ENCODE measurements at regions not wholly inside any gene's neighbourhood (a gene's known extent, or its start where the extent isn't known, plus 50 kb on each side); places are given as distances from the start of the nearest gene placed in this dataset.

DNA sequence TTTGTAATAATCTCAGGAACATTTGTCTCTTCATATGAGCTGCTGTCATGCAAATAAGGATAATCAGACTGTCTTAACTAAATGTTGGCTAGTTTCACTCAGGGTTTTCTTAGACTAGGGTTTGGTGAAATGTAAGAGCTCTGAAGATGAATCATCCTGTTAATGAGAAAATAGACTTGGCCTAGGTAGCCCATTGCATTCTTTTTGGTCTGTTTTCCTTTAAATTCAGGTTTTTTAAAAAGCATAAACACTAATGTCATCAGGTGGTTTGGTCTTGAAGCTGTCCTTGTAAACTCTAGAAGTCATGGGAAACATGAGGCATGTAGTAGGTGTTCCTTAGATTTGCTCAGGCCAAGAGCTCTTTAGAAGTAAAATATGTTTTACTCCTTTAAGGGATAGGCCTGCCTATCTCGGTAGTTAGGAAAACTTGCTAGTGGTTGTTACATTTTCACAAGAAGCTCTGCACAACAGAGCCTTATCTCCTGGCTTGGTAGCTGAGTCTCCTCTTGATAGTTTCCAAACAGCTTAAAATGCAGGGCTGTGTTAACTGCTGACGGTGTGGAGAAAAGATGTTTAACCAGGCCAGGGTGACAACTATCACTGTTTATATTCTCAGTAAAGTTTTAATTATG is 62.0 kb upstream of the C1QTNF9B start:
- no peak overlapping the region for H3K4me3 ChIP-seq (ENCODE audit: low read length, poor library complexity, severe bottlenecking)
- no peaks in the 10 kb centered on the region for H3K27me3 ChIP-seq (ENCODE audit: insufficient read depth, low read length, poor library complexity, severe bottlenecking)
- H3K4me2 ChIP-seq (ENCODE audit: low read depth, low read length, poor library complexity, severe bottlenecking) = no peak overlapping the region
- no peaks in the 10 kb centered on the region for H3K9me3 ChIP-seq (ENCODE audit: insufficient read depth, low read depth, low read length)
- no peaks in the 10 kb centered on the region for H3K79me2 ChIP-seq (ENCODE audit: insufficient read depth, low read length)
- no peak overlapping the region for H3K9ac ChIP-seq (ENCODE audit: low read depth, low read length, poor library complexity, severe bottlenecking)
- TF ChIP-seq, protein P1, sequence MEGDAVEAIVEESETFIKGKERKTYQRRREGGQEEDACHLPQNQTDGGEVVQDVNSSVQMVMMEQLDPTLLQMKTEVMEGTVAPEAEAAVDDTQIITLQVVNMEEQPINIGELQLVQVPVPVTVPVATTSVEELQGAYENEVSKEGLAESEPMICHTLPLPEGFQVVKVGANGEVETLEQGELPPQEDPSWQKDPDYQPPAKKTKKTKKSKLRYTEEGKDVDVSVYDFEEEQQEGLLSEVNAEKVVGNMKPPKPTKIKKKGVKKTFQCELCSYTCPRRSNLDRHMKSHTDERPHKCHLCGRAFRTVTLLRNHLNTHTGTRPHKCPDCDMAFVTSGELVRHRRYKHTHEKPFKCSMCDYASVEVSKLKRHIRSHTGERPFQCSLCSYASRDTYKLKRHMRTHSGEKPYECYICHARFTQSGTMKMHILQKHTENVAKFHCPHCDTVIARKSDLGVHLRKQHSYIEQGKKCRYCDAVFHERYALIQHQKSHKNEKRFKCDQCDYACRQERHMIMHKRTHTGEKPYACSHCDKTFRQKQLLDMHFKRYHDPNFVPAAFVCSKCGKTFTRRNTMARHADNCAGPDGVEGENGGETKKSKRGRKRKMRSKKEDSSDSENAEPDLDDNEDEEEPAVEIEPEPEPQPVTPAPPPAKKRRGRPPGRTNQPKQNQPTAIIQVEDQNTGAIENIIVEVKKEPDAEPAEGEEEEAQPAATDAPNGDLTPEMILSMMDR (conservative IDR thresholded peaks at IDR 0.05; ENCODE audit: low read length) = no peak
- no peak for TF ChIP-seq EZH2phosphoT487 (IDR thresholded peaks at IDR 0.05; ENCODE audit: borderline replicate concordance)
- H3K4me1 ChIP-seq (ENCODE audit: insufficient read depth, low read length, poor library complexity, severe bottlenecking) = peaks cover 3% of the 10 kb centered on the region
- no peaks in the 10 kb centered on the region for H3K36me3 ChIP-seq (ENCODE audit: insufficient read depth, low read length)
- H3K9me2 ChIP-seq (replicated peaks; ENCODE audit: low read depth, low read length) = no peaks in the 10 kb centered on the region
- no peak overlapping the region for H2AFZ ChIP-seq (ENCODE audit: low read length)
- H4K20me1 ChIP-seq (ENCODE audit: insufficient read depth, low read length, poor library complexity, severe bottlenecking) = no peaks in the 10 kb centered on the region
- no peaks in the 10 kb centered on the region for H3F3A ChIP-seq (ENCODE audit: low read depth)

DNA sequence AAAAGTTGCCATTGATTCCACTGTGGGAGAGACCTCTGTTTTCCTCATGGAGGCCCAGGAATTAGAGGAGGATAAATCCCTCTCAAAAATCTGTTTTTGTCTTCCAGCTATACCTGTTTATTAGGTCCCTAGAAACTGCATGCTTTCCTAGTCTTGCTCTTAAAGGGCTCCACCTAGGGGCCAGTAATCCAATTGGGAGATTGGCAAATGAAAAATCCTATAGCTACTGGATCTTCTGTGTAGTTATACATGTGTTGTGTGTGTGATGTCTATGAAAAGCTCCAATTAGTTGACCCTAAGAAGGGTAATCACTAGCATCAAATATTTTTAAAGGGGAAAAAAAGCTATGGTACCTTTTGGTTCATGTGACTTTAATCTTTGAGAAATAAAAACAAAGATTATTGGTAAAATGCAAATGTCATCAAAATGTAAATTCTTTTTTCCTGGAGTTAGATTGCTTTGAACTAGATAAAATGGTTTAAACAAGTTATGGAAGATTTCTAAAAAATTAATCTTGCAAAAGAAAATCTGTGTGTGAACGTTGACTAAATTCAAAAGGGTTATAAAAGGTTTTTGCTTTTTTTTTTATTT is 63.4 kb upstream of the C1QTNF9B start:
- H3K27me3 ChIP-seq (ENCODE audit: insufficient read depth, low read length, poor library complexity, severe bottlenecking) = no peaks in the 10 kb centered on the region
- TF ChIP-seq, protein P1 (conservative IDR thresholded peaks at IDR 0.05; ENCODE audit: low read length) = peak; percentile 89
- TF ChIP-seq EZH2phosphoT487 (IDR thresholded peaks at IDR 0.05; ENCODE audit: borderline replicate concordance) = no peak
- peaks cover 3% of the 10 kb centered on the region for H3K4me1 ChIP-seq (ENCODE audit: insufficient read depth, low read length, poor library complexity, severe bottlenecking)
- no peaks in the 10 kb centered on the region for H4K20me1 ChIP-seq (ENCODE audit: insufficient read depth, low read length, poor library complexity, severe bottlenecking)
- H3K79me2 ChIP-seq (ENCODE audit: insufficient read depth, low read length) = no peaks in the 10 kb centered on the region
- H3K4me2 ChIP-seq (ENCODE audit: low read depth, low read length, poor library complexity, severe bottlenecking) = no peak overlapping the region
- H3K9me3 ChIP-seq (ENCODE audit: insufficient read depth, low read depth, low read length) = no peaks in the 10 kb centered on the region
- no peak overlapping the region for H2AFZ ChIP-seq (ENCODE audit: low read length)
- no peaks in the 10 kb centered on the region for H3K36me3 ChIP-seq (ENCODE audit: insufficient read depth, low read length)
- H3K9ac ChIP-seq (ENCODE audit: low read depth, low read length, poor library complexity, severe bottlenecking) = no peak overlapping the region
- H3K9me2 ChIP-seq (replicated peaks; ENCODE audit: low read depth, low read length) = no peaks in the 10 kb centered on the region
- H3K4me3 ChIP-seq (ENCODE audit: low read length, poor library complexity, severe bottlenecking) = no peak overlapping the region
- H3F3A ChIP-seq (ENCODE audit: low read depth) = no peaks in the 10 kb centered on the region

DNA sequence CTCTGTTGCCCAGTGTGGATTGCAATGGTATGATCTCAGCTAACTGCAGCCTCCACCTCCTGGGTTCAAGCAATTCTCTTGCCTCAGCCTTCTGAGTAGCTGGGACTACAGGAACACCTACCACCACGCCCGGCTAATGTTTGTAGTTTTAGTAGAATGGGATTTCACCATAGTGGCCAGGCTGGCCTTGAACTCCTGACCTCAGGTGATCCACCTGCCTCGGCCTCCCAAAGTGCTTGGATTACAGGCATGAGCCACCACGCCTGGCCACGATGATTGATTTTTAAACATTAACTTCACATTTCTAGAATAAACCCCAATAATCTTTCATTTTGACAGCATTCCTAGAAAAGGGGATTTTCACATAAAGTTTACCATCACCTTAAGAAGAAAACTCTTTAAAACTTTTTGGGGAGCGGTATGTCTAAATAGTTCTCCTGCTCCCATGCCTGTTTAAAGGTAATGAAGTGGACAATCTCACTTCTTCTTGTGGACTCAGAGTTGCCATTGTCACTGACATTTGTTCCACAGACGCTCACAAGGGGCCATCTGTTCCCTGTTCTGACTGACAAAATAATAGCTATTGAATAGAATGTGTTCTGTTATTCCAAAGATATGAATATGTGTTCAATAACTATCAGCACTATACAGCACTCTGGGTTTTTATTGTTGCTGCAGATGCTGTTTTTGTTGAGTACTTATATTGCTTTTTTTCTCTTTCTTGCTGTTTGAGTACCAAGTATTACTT is 66.1 kb upstream of the C1QTNF9B start:
- Histone ChIP-seq H4K20me1 (ENCODE audit: insufficient read depth, low read length, poor library complexity, severe bottlenecking) (no peaks in the 10 kb centered on the region), H3K9ac (ENCODE audit: low read depth, low read length, poor library complexity, severe bottlenecking) (no peak overlapping the region), H3K4me2 (ENCODE audit: low read depth, low read length, poor library complexity, severe bottlenecking) (no peak overlapping the region), H3K79me2 (ENCODE audit: insufficient read depth, low read length) (no peaks in the 10 kb centered on the region), H3K36me3 (ENCODE audit: insufficient read depth, low read length) (no peaks in the 10 kb centered on the region), H2AFZ (ENCODE audit: low read length) (no peak overlapping the region), H3K9me3 (ENCODE audit: insufficient read depth, low read depth, low read length) (no peaks in the 10 kb centered on the region), H3K9me2 (replicated peaks; ENCODE audit: low read depth, low read length) (no peaks in the 10 kb centered on the region), H3K4me1 (ENCODE audit: insufficient read depth, low read length, poor library complexity, severe bottlenecking) (peaks cover 9% of the 10 kb centered on the region), H3F3A (ENCODE audit: low read depth) (no peaks in the 10 kb centered on the region), H3K4me3 (ENCODE audit: low read length, poor library complexity, severe bottlenecking) (no peak overlapping the region), H3K27me3 (ENCODE audit: insufficient read depth, low read length, poor library complexity, severe bottlenecking) (no peaks in the 10 kb centered on the region)
- TF ChIP-seq EZH2phosphoT487 (IDR thresholded peaks at IDR 0.05; ENCODE audit: borderline replicate concordance) = no peak
- TF ChIP-seq, protein P1 (conservative IDR thresholded peaks at IDR 0.05; ENCODE audit: low read length) = no peak

All from Loucy (cell line).